H9 (cell line): ENCODE measurements at regions not wholly inside any gene's neighbourhood (a gene's known extent, or its start where the extent isn't known, plus 50 kb on each side); places are given as distances from the start of the nearest gene placed in this dataset.

ENCODE experiments used
- DNase-seq: peaks from one replicate; pipeline ENCODE4 v3.0.0-alpha.2; 2017
- H2AFZ ChIP-seq: one replicate; pipeline ENCODE4 v1.6.1; 2013; ENCODE audit warnings: mild to moderate bottlenecking, low read length, control low read depth, moderate library complexity
- H2AK5ac ChIP-seq: 2 replicates; pipeline ENCODE4 v1.6.1; 2013; ENCODE audit warnings: low read length, control low read depth, mixed read lengths; ENCODE audit not compliant: insufficient read length
- H2BK120ac ChIP-seq: one replicate; pipeline ENCODE4 v1.6.1; 2013; ENCODE audit warnings: low read depth, mild to moderate bottlenecking, low read length, control low read depth, inconsistent platforms; ENCODE audit not compliant: poor library complexity, severe bottlenecking
- H2BK12ac ChIP-seq: 2 replicates; pipeline ENCODE4 v1.6.1; 2013; ENCODE audit warnings: low read length, control low read depth, mixed read lengths, low read depth; ENCODE audit not compliant: insufficient read length
- H2BK15ac ChIP-seq: 2 replicates; pipeline ENCODE4 v1.6.1; 2013; ENCODE audit warnings: low read depth, low read length, control low read depth
- H2BK20ac ChIP-seq: one replicate; pipeline ENCODE4 v1.6.1; 2013; ENCODE audit warnings: low read depth, mild to moderate bottlenecking, low read length, control low read depth, inconsistent platforms; ENCODE audit not compliant: poor library complexity, severe bottlenecking
- H2BK5ac ChIP-seq: 2 replicates; pipeline ENCODE4 v1.6.1; 2013; ENCODE audit warnings: low read length, control low read depth, mixed read lengths; ENCODE audit not compliant: insufficient read length
- H3K14ac ChIP-seq: 2 replicates; pipeline ENCODE4 v1.6.1; 2013; ENCODE audit warnings: low read length, control low read depth; ENCODE audit not compliant: insufficient read depth
- H3K18ac ChIP-seq: 2 replicates; pipeline ENCODE4 v1.6.1; 2013; ENCODE audit warnings: low read depth, mild to moderate bottlenecking, mixed read lengths, low read length, control low read depth; ENCODE audit not compliant: insufficient read length
- H3K23ac ChIP-seq: 2 replicates; pipeline ENCODE4 v1.6.1; 2013; ENCODE audit warnings: low read length, control low read depth, mixed read lengths, low read depth; ENCODE audit not compliant: insufficient read length
- H3K23me2 ChIP-seq: 2 replicates; pipeline ENCODE4 v1.6.1; 2013; ENCODE audit warnings: low read depth, mild to moderate bottlenecking, mixed read lengths, low read length, control low read depth; ENCODE audit not compliant: insufficient read length, poor library complexity, severe bottlenecking
- H3K27ac ChIP-seq: 2 replicates; pipeline ENCODE4 v1.5.1; 2013; ENCODE audit warnings: low read length, control low read depth, mixed read lengths, low read depth; ENCODE audit not compliant: insufficient read length
- H3K27me3 ChIP-seq: 2 replicates; pipeline ENCODE4 v1.6.1; 2013; ENCODE audit warnings: low read length, control low read depth, inconsistent platforms; ENCODE audit not compliant: insufficient read depth
- H3K4ac ChIP-seq: 2 replicates; pipeline ENCODE4 v1.6.1; 2013; ENCODE audit warnings: low read depth, mild to moderate bottlenecking, control low read depth, inconsistent platforms, low read length, moderate library complexity
- H3K4me1 ChIP-seq: 2 replicates; pipeline ENCODE4 v1.6.1; 2013; ENCODE audit warnings: low read length, control low read depth, inconsistent platforms; ENCODE audit not compliant: insufficient read depth
- H3K4me2 ChIP-seq: 2 replicates; pipeline ENCODE4 v1.6.1; 2013; ENCODE audit warnings: low read length, control low read depth, mixed read lengths; ENCODE audit not compliant: insufficient read length, insufficient read depth
- H3K56ac ChIP-seq: 2 replicates; pipeline ENCODE4 v1.6.1; 2013; ENCODE audit warnings: low read depth, mild to moderate bottlenecking, mixed read lengths, low read length, control low read depth; ENCODE audit not compliant: insufficient read length
- H3K79me1 ChIP-seq: 2 replicates; pipeline ENCODE4 v1.6.1; 2013; ENCODE audit warnings: low read depth, mild to moderate bottlenecking, moderate library complexity, low read length, control low read depth, inconsistent platforms; ENCODE audit not compliant: insufficient read depth, poor library complexity, severe bottlenecking
- H3K79me2 ChIP-seq: 2 replicates; pipeline ENCODE4 v1.6.1; 2013; ENCODE audit warnings: low read length, control low read depth, inconsistent platforms; ENCODE audit not compliant: insufficient read depth
- H3K9ac ChIP-seq: 2 replicates; pipeline ENCODE4 v1.6.1; 2013; ENCODE audit warnings: low read length, control low read depth, mixed read lengths; ENCODE audit not compliant: insufficient read length; ENCODE audit errors: extremely low read depth
- H3K9me3 ChIP-seq: one replicate; pipeline ENCODE4 v1.6.1; 2013; ENCODE audit warnings: low read depth, low read length, inconsistent platforms; ENCODE audit not compliant: control insufficient read depth
- H3T11ph ChIP-seq: one replicate; pipeline ENCODE4 v1.6.1; 2013; ENCODE audit warnings: mild to moderate bottlenecking, low read length, control low read depth, inconsistent platforms
- H4K20me1 ChIP-seq: one replicate; pipeline ENCODE4 v1.6.1; 2013; ENCODE audit not compliant: control insufficient read depth, insufficient read length, insufficient read depth
- H4K5ac ChIP-seq: 2 replicates; pipeline ENCODE4 v1.6.1; 2013; ENCODE audit warnings: low read depth, mild to moderate bottlenecking, mixed read lengths, low read length, control low read depth; ENCODE audit not compliant: insufficient read length
- H4K8ac ChIP-seq: replicated peaks from 2 replicates; pipeline ENCODE4 v1.6.1; 2013; ENCODE audit warnings: low read length, control low read depth, mixed read lengths, low read depth; ENCODE audit not compliant: insufficient read length
- H4K91ac ChIP-seq: 2 replicates; pipeline ENCODE4 v1.6.1; 2013; ENCODE audit warnings: low read depth, mild to moderate bottlenecking, moderate library complexity, mixed read lengths, low read length, control low read depth; ENCODE audit not compliant: insufficient read length
- H3K27ac Mint-ChIP-seq, 3 experiments: 2 replicates in 2 of 3; 3 replicates in 1 of 3; pipeline ENCODE4 v1.8.0; 2020 to 2021; ENCODE audit warnings: mixed read lengths in 3 of 3, mild to moderate bottlenecking in 1 of 3, moderate library complexity in 1 of 3
- H3K27me3 Mint-ChIP-seq: 2 replicates; pipeline ENCODE4 v1.8.0; 2021; ENCODE audit warnings: low read depth, mild to moderate bottlenecking, moderate library complexity, mixed read lengths
- H3K36me3 Mint-ChIP-seq, 3 experiments: 2 replicates in 2 of 3; 3 replicates in 1 of 3; pipeline ENCODE4 v1.8.0; 2020 to 2021; ENCODE audit warnings: low read depth in 3 of 3, mixed read lengths in 3 of 3; ENCODE audit not compliant: insufficient read depth in 1 of 3
- H3K4me1 Mint-ChIP-seq, 2 experiments: 2 replicates each; pipeline ENCODE4 v1.8.0; 2020; ENCODE audit warnings: mixed read lengths in 2 of 2
- H3K4me3 Mint-ChIP-seq, 2 experiments: 2 replicates in 1 of 2; 3 replicates in 1 of 2; pipeline ENCODE4 v1.8.0; 2020 to 2021; ENCODE audit warnings: mild to moderate bottlenecking in 2 of 2, mixed read lengths in 2 of 2, moderate library complexity in 1 of 2
- H3K9me3 Mint-ChIP-seq, 2 experiments: 2 replicates in 1 of 2; 3 replicates in 1 of 2; pipeline ENCODE4 v1.8.0; 2020; ENCODE audit warnings: mild to moderate bottlenecking in 2 of 2, mixed read lengths in 2 of 2, moderate library complexity in 1 of 2
- WGBS: extraction: QIAGEN DNeasy Blood & Tissue Kit; methylation state at CpG from one replicate; pipeline ENCODE4 v1.1.7; 2013; ENCODE audit warnings: missing lambda C conversion rate, low lambda C conversion rate, mixed read lengths; ENCODE audit not compliant: insufficient read length; ENCODE audit errors: extremely low coverage; 5-methylcytosine and 5-hydroxymethylcytosine counted together
- TF ChIP-seq, protein P1 (sequence below): fragments of 200-600 bp; sonication (generic); conservative IDR thresholded peaks from 3 replicates; pipeline ENCODE4 v1.8.0; 2021; ENCODE audit warnings: antibody characterized with exemption, mild to moderate bottlenecking

DNA sequence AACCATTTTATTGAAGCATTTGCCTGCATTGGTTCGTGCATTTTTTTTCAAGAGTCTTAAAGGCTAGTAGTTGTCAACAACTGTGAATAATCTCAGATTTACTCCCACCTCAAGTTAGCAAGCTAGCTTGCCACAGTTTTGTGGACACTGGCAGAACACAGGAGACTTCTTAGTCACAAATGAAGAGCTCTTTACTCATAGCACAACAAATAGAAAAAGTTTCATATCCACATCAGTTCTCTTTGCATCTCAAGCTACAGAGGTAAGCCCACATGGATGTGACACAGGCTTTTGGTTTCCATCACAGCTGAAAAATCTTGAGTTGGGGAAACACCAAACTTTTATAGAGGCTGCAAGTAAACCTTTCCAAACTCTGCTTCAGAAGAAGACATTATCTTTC is 2315.7 kb upstream of the TENM3 start:
- Histone ChIP-seq H2AFZ (no peak overlapping the region), H3T11ph (no peak overlapping the region), H3K23ac (no peak overlapping the region), H3K79me2 (no peaks in the 10 kb centered on the region), H3K79me1 (no peaks in the 10 kb centered on the region), H3K4me1 (no peaks in the 10 kb centered on the region), H3K27ac (no peak overlapping the region), H3K9me3 (no peaks in the 10 kb centered on the region), H3K56ac (no peak overlapping the region), H3K14ac (no peak overlapping the region), H2BK5ac (no peak overlapping the region), H4K5ac (no peak overlapping the region), H2AK5ac (no peak overlapping the region), H4K20me1 (no peaks in the 10 kb centered on the region), H2BK12ac (no peak overlapping the region), H2BK120ac (no peak overlapping the region), H3K9ac (no peak overlapping the region), H3K4me2 (no peak overlapping the region), H4K8ac (no peak overlapping the region), H2BK15ac (no peak overlapping the region), H2BK20ac (no peak overlapping the region), H3K4ac (no peak overlapping the region), H4K91ac (no peak overlapping the region), H3K23me2 (no peaks in the 10 kb centered on the region), H3K27me3 (no peaks in the 10 kb centered on the region), H3K18ac (no peak overlapping the region)
- Mint-ChIP-seq H3K4me3 (no peak overlapping the region), H3K9me3 (no peaks in the 10 kb centered on the region; a peak in 1 of 5 replicates), H3K27me3 (no peaks in the 10 kb centered on the region), H3K4me1 (no peaks in the 10 kb centered on the region), H3K27ac (no peak overlapping the region), H3K36me3 (no peaks in the 10 kb centered on the region)
- WGBS = no CpG with 5 or more reads among the region's 1 CpG
- TF ChIP-seq, protein P1, sequence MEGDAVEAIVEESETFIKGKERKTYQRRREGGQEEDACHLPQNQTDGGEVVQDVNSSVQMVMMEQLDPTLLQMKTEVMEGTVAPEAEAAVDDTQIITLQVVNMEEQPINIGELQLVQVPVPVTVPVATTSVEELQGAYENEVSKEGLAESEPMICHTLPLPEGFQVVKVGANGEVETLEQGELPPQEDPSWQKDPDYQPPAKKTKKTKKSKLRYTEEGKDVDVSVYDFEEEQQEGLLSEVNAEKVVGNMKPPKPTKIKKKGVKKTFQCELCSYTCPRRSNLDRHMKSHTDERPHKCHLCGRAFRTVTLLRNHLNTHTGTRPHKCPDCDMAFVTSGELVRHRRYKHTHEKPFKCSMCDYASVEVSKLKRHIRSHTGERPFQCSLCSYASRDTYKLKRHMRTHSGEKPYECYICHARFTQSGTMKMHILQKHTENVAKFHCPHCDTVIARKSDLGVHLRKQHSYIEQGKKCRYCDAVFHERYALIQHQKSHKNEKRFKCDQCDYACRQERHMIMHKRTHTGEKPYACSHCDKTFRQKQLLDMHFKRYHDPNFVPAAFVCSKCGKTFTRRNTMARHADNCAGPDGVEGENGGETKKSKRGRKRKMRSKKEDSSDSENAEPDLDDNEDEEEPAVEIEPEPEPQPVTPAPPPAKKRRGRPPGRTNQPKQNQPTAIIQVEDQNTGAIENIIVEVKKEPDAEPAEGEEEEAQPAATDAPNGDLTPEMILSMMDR = no peak
- no peak for DNase-seq
